ENCODE measurements at regions not wholly inside any gene's neighbourhood (a gene's known extent, or its start where the extent isn't known, plus 50 kb on each side); places are given as distances from the start of the nearest gene placed in this dataset.

GRCh38 chr13:58142952-58143351 is 511.4 kb downstream of the PCDH17 start:
- DNase-seq (no peak), ATAC-seq (no peak)
- Mint-ChIP-seq H3K27ac (no peak overlapping the region), H3K9me3 (ENCODE audit: insufficient read depth) (peaks cover 28% of the 10 kb centered on the region), H3K27me3 (ENCODE audit: low read depth) (no peaks in the 10 kb centered on the region), H3K36me3 (ENCODE audit: low read depth) (no peaks in the 10 kb centered on the region), H3K4me1 (ENCODE audit: low read depth) (no peaks in the 10 kb centered on the region), H3K4me3 (no peak overlapping the region)
- ChIA-PET CTCF (no interaction called here), POLR2A (no interaction called here)

DNA sequence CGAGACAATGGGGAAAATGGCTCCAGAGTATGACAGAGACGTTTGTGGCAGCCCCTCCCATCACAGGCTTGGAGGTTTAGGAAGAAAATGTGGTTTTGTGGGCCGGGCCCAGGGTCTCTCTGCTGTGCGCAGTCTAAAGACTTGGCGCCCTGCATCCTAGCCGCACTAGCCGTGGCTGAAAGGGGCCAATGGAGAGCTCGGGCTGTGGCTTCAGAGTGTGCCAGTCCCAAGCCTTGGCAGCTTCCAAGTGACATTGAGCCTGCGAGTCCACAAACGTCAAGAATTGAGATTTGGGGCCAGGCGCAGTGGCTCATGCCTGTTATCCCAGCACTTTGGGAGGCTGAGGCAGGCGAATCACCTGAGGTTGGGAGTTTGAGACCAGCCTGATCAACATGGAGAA is 513.1 kb downstream of the PCDH17 start:
- H3K9me3 Mint-ChIP-seq (ENCODE audit: insufficient read depth), result peaks cover 19% of the 10 kb centered on the region
- no peaks in the 10 kb centered on the region for H3K27me3 Mint-ChIP-seq (ENCODE audit: low read depth)
- CTCF ChIA-PET, result no interaction called here

DNA sequence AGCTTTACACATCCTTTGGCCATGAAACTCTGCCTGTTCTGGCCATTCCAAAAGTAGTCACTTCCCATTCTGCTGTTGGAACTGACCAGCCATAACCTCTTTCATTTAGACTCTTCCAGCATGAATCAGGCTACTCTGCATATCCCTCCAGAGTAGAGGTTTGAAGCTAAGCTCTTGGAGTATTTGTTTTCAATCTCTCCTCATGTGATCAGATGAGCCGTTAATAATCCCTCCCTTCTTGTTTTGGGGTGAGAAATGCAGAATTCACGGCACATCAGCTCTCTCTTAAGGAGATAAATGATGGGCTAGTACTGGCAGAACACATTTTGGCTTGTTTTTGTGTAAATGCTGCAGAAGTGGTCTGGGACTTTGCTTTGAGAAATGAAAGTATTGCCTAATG is 519.9 kb downstream of the PCDH17 start:
- DNase-seq (no peak), ATAC-seq (no peak)
- Mint-ChIP-seq H3K4me1 (ENCODE audit: low read depth) (no peaks in the 10 kb centered on the region), H3K4me3 (no peak overlapping the region), H3K9me3 (ENCODE audit: insufficient read depth) (peaks cover 7% of the 10 kb centered on the region), H3K27me3 (ENCODE audit: low read depth) (no peaks in the 10 kb centered on the region), H3K27ac (no peak overlapping the region), H3K36me3 (ENCODE audit: low read depth) (no peaks in the 10 kb centered on the region)
- CTCF ChIA-PET, result no interaction called here
- POLR2A ChIA-PET, result no interaction called here

More for the DNA sequence above, 513.1 kb downstream of the PCDH17 start:
- Mint-ChIP-seq H3K36me3 (ENCODE audit: low read depth) (no peaks in the 10 kb centered on the region), H3K27ac (no peak overlapping the region), H3K4me3 (no peak overlapping the region), H3K4me1 (ENCODE audit: low read depth) (no peaks in the 10 kb centered on the region)
- ATAC-seq, result no peak
- DNase-seq, result no peak
- POLR2A ChIA-PET, result no interaction called here

- ATAC-seq, result no peak
- CTCF ChIA-PET, result no interaction called here
- Mint-ChIP-seq H3K4me1 (ENCODE audit: low read depth) (no peaks in the 10 kb centered on the region), H3K27ac (no peak overlapping the region), H3K4me3 (no peak overlapping the region), H3K36me3 (ENCODE audit: low read depth) (no peaks in the 10 kb centered on the region), H3K9me3 (ENCODE audit: insufficient read depth) (peaks cover 5% of the 10 kb centered on the region), H3K27me3 (ENCODE audit: low read depth) (no peaks in the 10 kb centered on the region)
- POLR2A ChIA-PET, result no interaction called here
- DNase-seq, result no peak
Measured at GRCh38 chr13:58160980-58161379, 529.4 kb downstream of the PCDH17 start.

DNA sequence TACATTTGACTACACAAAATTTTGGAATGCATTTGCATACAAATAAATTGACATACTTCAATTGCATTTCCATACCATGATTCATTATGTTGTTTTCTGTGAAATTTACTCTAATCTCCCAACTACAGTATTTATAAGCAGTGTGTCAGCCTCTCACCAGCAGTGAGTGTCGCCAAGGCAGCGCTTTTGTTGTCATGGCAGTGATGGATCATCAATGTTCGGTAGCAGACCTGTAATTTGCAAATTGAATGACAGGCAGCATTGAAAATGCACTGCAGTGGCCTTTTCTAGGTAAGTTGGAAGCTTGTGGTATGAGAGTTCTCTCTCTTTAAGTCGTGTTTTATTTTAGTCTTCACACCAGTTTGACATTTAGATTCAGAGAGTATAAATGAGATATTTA is 534.1 kb downstream of the PCDH17 start:
- Mint-ChIP-seq H3K4me3 (no peak overlapping the region), H3K36me3 (ENCODE audit: low read depth) (no peaks in the 10 kb centered on the region), H3K9me3 (ENCODE audit: insufficient read depth) (no peaks in the 10 kb centered on the region), H3K4me1 (ENCODE audit: low read depth) (no peaks in the 10 kb centered on the region), H3K27me3 (ENCODE audit: low read depth) (no peaks in the 10 kb centered on the region), H3K27ac (no peak overlapping the region)
- DNase-seq (no peak), ATAC-seq (no peak)
- ChIA-PET POLR2A (no interaction called here), CTCF (no interaction called here)

DNA sequence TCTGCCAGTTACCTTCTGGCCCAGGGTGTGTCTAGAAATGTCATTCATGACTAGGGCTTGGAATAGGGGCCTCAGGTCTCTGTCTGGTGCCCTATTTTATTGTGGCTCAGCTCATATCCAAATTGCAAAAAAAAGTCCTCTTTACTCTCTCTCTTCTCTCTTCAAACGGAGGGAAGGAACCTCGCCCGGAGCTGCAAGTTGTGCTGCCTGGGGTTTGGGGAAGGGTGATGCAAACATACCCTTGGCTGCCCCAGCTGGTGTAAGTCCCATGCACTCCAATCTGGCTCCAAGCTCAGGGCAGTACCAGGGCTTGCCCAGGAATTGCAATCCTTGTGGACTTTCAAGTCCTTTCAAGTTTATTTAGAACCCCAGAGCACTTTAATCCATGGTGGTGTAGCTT is 549.6 kb downstream of the PCDH17 start:
- Mint-ChIP-seq H3K27me3 (ENCODE audit: low read depth) (no peaks in the 10 kb centered on the region), H3K4me3 (no peak overlapping the region), H3K9me3 (ENCODE audit: insufficient read depth) (peaks cover 35% of the 10 kb centered on the region), H3K27ac (no peak overlapping the region), H3K36me3 (ENCODE audit: low read depth) (no peaks in the 10 kb centered on the region), H3K4me1 (ENCODE audit: low read depth) (no peaks in the 10 kb centered on the region)
- ATAC-seq (no peak), DNase-seq (no peak)
- ChIA-PET POLR2A (no interaction called here), CTCF (no interaction called here)

GRCh38 chr13:58187881-58188280 is 556.3 kb downstream of the PCDH17 start:
- ATAC-seq, result no peak
- ChIA-PET CTCF (no interaction called here), POLR2A (no interaction called here)
- Mint-ChIP-seq H3K4me1 (ENCODE audit: low read depth) (no peaks in the 10 kb centered on the region), H3K27ac (no peak overlapping the region), H3K36me3 (ENCODE audit: low read depth) (no peaks in the 10 kb centered on the region), H3K27me3 (ENCODE audit: low read depth) (no peaks in the 10 kb centered on the region), H3K4me3 (no peak overlapping the region), H3K9me3 (ENCODE audit: insufficient read depth) (peaks cover 11% of the 10 kb centered on the region)
- DNase-seq, result no peak

DNA sequence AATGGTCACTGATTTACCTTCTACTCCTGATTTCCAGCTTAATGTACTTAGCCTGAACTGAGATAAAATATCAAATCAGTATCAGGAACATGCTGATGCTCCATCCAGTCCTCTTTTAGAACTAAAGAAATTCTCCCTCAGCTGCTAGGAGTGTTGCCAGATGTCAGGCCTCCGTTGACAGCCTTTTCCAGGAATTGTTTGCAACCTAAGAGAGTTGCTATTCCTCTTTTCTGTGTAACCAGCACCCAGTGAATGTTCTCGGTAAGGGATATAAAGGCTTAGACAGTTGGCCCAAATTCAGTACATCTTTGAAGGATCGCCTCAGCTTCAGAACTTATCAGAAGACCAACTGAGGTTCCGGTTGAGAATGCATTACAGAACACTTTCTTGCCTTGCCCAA is 559.0 kb downstream of the PCDH17 start:
- CTCF ChIA-PET, result no interaction called here
- no peaks in the 10 kb centered on the region for H3K4me1 Mint-ChIP-seq (ENCODE audit: low read depth)
- no peaks in the 10 kb centered on the region for H3K27me3 Mint-ChIP-seq (ENCODE audit: low read depth)
- no peaks in the 10 kb centered on the region for H3K36me3 Mint-ChIP-seq (ENCODE audit: low read depth)
- H3K9me3 Mint-ChIP-seq (ENCODE audit: insufficient read depth), result peaks cover 10% of the 10 kb centered on the region
- POLR2A ChIA-PET, result no interaction called here
- ATAC-seq (no peak), DNase-seq (no peak)
- no peak overlapping the region for H3K27ac Mint-ChIP-seq
- H3K4me3 Mint-ChIP-seq, result no peak overlapping the region

GRCh38 chr13:58191754-58192153 is 560.2 kb downstream of the PCDH17 start:
- Mint-ChIP-seq H3K9me3 (ENCODE audit: insufficient read depth) (peaks cover 8% of the 10 kb centered on the region), H3K36me3 (ENCODE audit: low read depth) (no peaks in the 10 kb centered on the region), H3K27me3 (ENCODE audit: low read depth) (no peaks in the 10 kb centered on the region), H3K4me3 (no peak overlapping the region), H3K27ac (no peak overlapping the region), H3K4me1 (ENCODE audit: low read depth) (no peaks in the 10 kb centered on the region)
- DNase-seq (no peak), ATAC-seq (no peak)
- CTCF ChIA-PET, result no interaction called here
- POLR2A ChIA-PET, result no interaction called here

- H3K36me3 Mint-ChIP-seq (ENCODE audit: low read depth), result no peaks in the 10 kb centered on the region
- peaks cover 5% of the 10 kb centered on the region for H3K9me3 Mint-ChIP-seq (ENCODE audit: insufficient read depth)
- DNase-seq (no peak), ATAC-seq (no peak)
- CTCF ChIA-PET, result no interaction called here
- no peak overlapping the region for H3K27ac Mint-ChIP-seq
- POLR2A ChIA-PET, result no interaction called here
- no peaks in the 10 kb centered on the region for H3K27me3 Mint-ChIP-seq (ENCODE audit: low read depth)
- H3K4me3 Mint-ChIP-seq, result no peak overlapping the region
- no peaks in the 10 kb centered on the region for H3K4me1 Mint-ChIP-seq (ENCODE audit: low read depth)
Measured at GRCh38 chr13:58202099-58202498, 570.6 kb downstream of the PCDH17 start.

- H3K27me3 Mint-ChIP-seq (ENCODE audit: low read depth), result no peaks in the 10 kb centered on the region
- ATAC-seq (no peak), DNase-seq (no peak)
- H3K27ac Mint-ChIP-seq, result no peak overlapping the region
- H3K36me3 Mint-ChIP-seq (ENCODE audit: low read depth), result no peaks in the 10 kb centered on the region
- no peaks in the 10 kb centered on the region for H3K4me1 Mint-ChIP-seq (ENCODE audit: low read depth)
- H3K9me3 Mint-ChIP-seq (ENCODE audit: insufficient read depth), result peaks cover 11% of the 10 kb centered on the region
- H3K4me3 Mint-ChIP-seq, result no peak overlapping the region
- POLR2A ChIA-PET, result no interaction called here
- CTCF ChIA-PET, result no interaction called here
Measured at GRCh38 chr13:58207501-58207900, 576.0 kb downstream of the PCDH17 start.

DNA sequence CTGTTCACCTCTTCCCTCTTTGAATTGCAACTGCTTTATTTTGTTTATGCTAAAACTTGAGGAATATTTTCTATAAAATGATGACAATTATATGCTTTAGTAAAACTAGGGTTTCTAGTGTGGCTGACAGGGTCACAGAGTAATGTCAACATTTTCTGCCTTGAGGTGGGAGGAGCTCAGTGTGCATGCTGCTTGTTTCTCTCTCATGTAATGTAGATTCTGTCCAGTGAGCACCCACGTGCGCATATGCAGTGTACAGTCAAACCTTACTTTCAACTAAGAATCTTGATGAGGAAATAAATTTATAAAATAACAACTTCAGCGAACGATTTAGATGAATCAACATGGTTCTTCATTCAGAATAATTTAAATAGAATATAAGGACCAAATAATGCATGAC is 603.9 kb downstream of the PCDH17 start:
- POLR2A ChIA-PET, result no interaction called here
- Mint-ChIP-seq H3K27me3 (ENCODE audit: low read depth) (no peaks in the 10 kb centered on the region), H3K4me1 (ENCODE audit: low read depth) (no peaks in the 10 kb centered on the region), H3K27ac (no peak overlapping the region), H3K4me3 (no peak overlapping the region), H3K9me3 (ENCODE audit: insufficient read depth) (peaks cover 23% of the 10 kb centered on the region), H3K36me3 (ENCODE audit: low read depth) (no peaks in the 10 kb centered on the region)
- ATAC-seq (no peak), DNase-seq (no peak)
- CTCF ChIA-PET, result no interaction called here

DNA sequence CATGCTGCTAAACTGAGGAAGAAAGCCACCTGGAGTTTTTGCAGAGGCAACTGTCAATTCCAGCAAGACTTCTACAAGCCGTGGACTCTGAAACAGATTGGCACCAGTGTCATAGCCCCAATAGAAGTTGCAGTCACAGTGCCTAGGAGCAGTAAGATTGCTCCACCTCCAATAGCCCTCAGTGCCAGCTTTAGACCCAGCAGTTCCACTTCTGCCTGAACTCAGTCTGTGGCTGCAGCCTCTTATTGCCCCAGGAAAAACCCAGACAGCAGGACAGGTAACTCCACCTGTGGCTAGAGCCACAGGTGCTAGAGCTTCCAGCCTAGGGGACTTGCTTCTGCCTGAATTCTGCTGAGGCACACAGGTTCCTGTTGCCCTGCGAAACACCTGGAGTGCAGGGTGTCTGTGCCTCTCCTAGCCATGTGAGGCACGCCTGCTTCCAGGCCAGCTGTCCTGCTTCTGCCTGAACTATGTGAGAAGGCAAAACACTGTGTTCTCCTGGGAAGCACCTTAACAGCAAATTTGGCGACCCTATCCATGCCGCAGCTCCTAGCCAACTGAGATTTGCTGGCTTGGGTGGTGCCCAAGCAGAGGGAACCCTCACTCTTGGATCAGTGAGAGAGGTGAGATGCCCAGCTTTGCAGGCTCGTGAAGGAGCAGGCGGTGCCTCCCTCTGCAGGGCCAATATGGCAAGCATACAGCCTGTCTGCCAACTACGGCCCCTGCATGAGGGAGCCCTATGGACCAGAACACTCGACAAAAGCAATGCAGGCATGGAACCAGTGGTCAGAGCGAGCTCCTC is 607.6 kb downstream of the PCDH17 start:
- ATAC-seq (no peak), DNase-seq (no peak)
- peaks cover 27% of the 10 kb centered on the region for H3K9me3 Mint-ChIP-seq (ENCODE audit: insufficient read depth)
- CTCF ChIA-PET, result no interaction called here
- POLR2A ChIA-PET, result no interaction called here
- no peaks in the 10 kb centered on the region for H3K36me3 Mint-ChIP-seq (ENCODE audit: low read depth)
- no peaks in the 10 kb centered on the region for H3K4me1 Mint-ChIP-seq (ENCODE audit: low read depth)
- H3K4me3 Mint-ChIP-seq, result no peak overlapping the region
- H3K27ac Mint-ChIP-seq, result no peak overlapping the region
- no peaks in the 10 kb centered on the region for H3K27me3 Mint-ChIP-seq (ENCODE audit: low read depth)
